WTC11 (cell line): ENCODE measurements at regions not wholly inside any gene's neighbourhood (a gene's known extent, or its start where the extent isn't known, plus 50 kb on each side); places are given as distances from the start of the nearest gene placed in this dataset.

Source experiments
- ATAC-seq: fragments of 200-7000 bp; cut with Tn5 transposase; 2 replicates; pipeline ENCODE4 v1.10.0; 2021; ENCODE audit warnings: mild to moderate bottlenecking, moderate library complexity
- CTCF ChIA-PET: fragments of 300-600 bp; sonication (Branson Sonifier 250); formaldehyde crosslinking; loops from one replicate; lab custom pipeline; 2021; ENCODE audit warnings: antibody characterized with exemption; lab: Charles Lee
- POLR2A ChIA-PET: fragments of 350-600 bp; sonication (Branson Sonifier 250); formaldehyde crosslinking; loops from one replicate; lab custom pipeline; 2021; ENCODE audit warnings: antibody characterized with exemption; lab: Charles Lee
- DNase-seq: peaks from one replicate; pipeline ENCODE4 v3.0.0; 2021; ENCODE audit warnings: low spot score
- H3K27ac Mint-ChIP-seq: 2 replicates; pipeline ENCODE4 v1.8.0; 2021; ENCODE audit warnings: mixed read lengths
- H3K27me3 Mint-ChIP-seq: 2 replicates; pipeline ENCODE4 v1.8.0; 2021; ENCODE audit warnings: low read depth, mild to moderate bottlenecking, moderate library complexity, mixed read lengths
- H3K36me3 Mint-ChIP-seq: 2 replicates; pipeline ENCODE4 v1.8.0; 2021; ENCODE audit warnings: mixed read lengths
- H3K4me1 Mint-ChIP-seq: 2 replicates; pipeline ENCODE4 v1.8.0; 2022; ENCODE audit warnings: mixed read lengths
- H3K4me3 Mint-ChIP-seq: 2 replicates; pipeline ENCODE4 v1.8.0; 2021; ENCODE audit warnings: mild to moderate bottlenecking, moderate library complexity, mixed read lengths
- H3K9me3 Mint-ChIP-seq: 2 replicates; pipeline ENCODE4 v1.8.0; 2021; ENCODE audit warnings: mixed read lengths
- CREB1 ChIP-seq: sonication (generic); formaldehyde crosslinking; IDR thresholded peaks from 2 replicates; pipeline ENCODE4 v1.8.0; 2023; ENCODE audit warnings: mild to moderate bottlenecking, missing genetic modification reagents
- GABPB1 ChIP-seq: sonication (generic); formaldehyde crosslinking; IDR thresholded peaks from 2 replicates; pipeline ENCODE4 v1.8.1; 2023; ENCODE audit warnings: mild to moderate bottlenecking, missing genetic modification reagents
- NFATC4 ChIP-seq: fragments of 250-450 bp; sonication (Bioruptor Pico); IDR thresholded peaks from 2 replicates; pipeline ENCODE4 v1.9.0; 2021; ENCODE audit warnings: mild to moderate bottlenecking
- PRRX2 ChIP-seq: fragments of 250-450 bp; sonication (Bioruptor Pico); IDR thresholded peaks from 2 replicates; pipeline ENCODE4 v1.8.0; 2021; ENCODE audit warnings: mild to moderate bottlenecking
- RELA ChIP-seq: sonication (generic); formaldehyde crosslinking; IDR thresholded peaks from 2 replicates; pipeline ENCODE4 v1.8.1; 2022; ENCODE audit warnings: missing genetic modification reagents, mild to moderate bottlenecking, borderline replicate concordance
- SOX15 ChIP-seq: fragments of 250-450 bp; sonication (Bioruptor Pico); IDR thresholded peaks from 2 replicates; pipeline ENCODE4 v1.9.0; 2021; ENCODE audit warnings: mild to moderate bottlenecking
- TEAD4 ChIP-seq: sonication (generic); formaldehyde crosslinking; IDR thresholded peaks from 2 replicates; pipeline ENCODE4 v1.8.0; 2022; ENCODE audit warnings: mild to moderate bottlenecking, missing genetic modification reagents
- TF ChIP-seq, protein P1 (sequence below): fragments of 250-450 bp; sonication (Bioruptor Pico); IDR thresholded peaks from 2 replicates; pipeline ENCODE4 v2.1.2; 2022; ENCODE audit warnings: mild to moderate bottlenecking, moderate library complexity
- TF ChIP-seq, protein P2 (sequence below): sonication (generic); formaldehyde crosslinking; IDR thresholded peaks from 2 replicates; pipeline ENCODE4 v1.8.0; 2022; ENCODE audit warnings: mild to moderate bottlenecking, missing genetic modification reagents
- TF ChIP-seq, protein P3 (sequence below): sonication (generic); formaldehyde crosslinking; IDR thresholded peaks from 2 replicates; pipeline ENCODE4 v1.8.1; 2022; ENCODE audit warnings: low read depth, missing genetic modification reagents, borderline replicate concordance
- TF ChIP-seq, protein P4 (sequence below): sonication (generic); formaldehyde crosslinking; IDR thresholded peaks from 2 replicates; pipeline ENCODE4 v1.8.1; 2023; ENCODE audit warnings: mild to moderate bottlenecking, moderate library complexity, missing genetic modification reagents
- TF ChIP-seq, protein P5 (sequence below): sonication (generic); formaldehyde crosslinking; conservative IDR thresholded peaks from 2 replicates; pipeline ENCODE4 v1.8.1; 2023; ENCODE audit warnings: mild to moderate bottlenecking, low read depth, missing genetic modification reagents, moderate library complexity
- TF ChIP-seq, protein P6 (sequence below): fragments of 250-450 bp; sonication (Bioruptor Pico); IDR thresholded peaks from 2 replicates; pipeline ENCODE4 v1.9.0; 2021; ENCODE audit warnings: mild to moderate bottlenecking
- TF ChIP-seq, protein P7 (sequence below): sonication (generic); formaldehyde crosslinking; IDR thresholded peaks from 2 replicates; pipeline ENCODE4 v1.8.0; 2022; ENCODE audit warnings: mild to moderate bottlenecking, missing genetic modification reagents
- TF ChIP-seq, protein P8 (sequence below): sonication (generic); formaldehyde crosslinking; IDR thresholded peaks from 2 replicates; pipeline ENCODE4 v1.8.1; 2022; ENCODE audit warnings: missing genetic modification reagents, borderline replicate concordance
- TF ChIP-seq, protein P9 (sequence below): fragments of 250-450 bp; sonication (Bioruptor Pico); IDR thresholded peaks from 2 replicates; pipeline ENCODE4 v1.8.0; 2021; ENCODE audit warnings: mild to moderate bottlenecking
- TF ChIP-seq, protein P10 (sequence below): sonication (generic); formaldehyde crosslinking; IDR thresholded peaks from 2 replicates; pipeline ENCODE4 v1.8.1; 2022; ENCODE audit warnings: mild to moderate bottlenecking, moderate library complexity, missing genetic modification reagents

DNA sequence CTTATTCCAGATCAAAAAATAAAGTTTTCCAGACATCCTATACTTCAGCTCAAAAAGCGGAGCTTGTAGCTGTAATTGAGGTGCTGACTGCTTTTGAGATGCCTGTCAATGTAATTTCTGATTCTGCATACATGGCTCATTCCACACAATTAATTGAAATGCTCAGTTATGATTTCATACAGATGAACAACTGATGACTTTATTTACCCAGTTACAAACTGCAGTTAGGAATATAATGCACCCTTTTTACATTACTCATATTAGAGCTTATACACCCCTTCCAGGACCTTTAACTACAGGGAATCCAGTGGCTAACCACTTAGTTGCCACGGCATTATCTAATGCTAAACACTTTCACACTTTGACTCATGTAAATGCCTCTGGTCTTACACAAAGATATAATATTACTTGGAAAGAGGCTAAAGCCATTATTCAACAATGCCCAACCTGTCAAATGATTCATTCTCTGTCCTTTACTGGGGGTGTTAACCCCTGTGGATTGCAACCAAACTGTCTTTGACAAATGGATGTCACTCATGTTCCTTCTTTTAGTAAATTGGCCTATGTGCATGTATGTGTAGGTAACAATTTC is 147.3 kb downstream of the ZNF33B start (continued):
- TF ChIP-seq, protein P1, sequence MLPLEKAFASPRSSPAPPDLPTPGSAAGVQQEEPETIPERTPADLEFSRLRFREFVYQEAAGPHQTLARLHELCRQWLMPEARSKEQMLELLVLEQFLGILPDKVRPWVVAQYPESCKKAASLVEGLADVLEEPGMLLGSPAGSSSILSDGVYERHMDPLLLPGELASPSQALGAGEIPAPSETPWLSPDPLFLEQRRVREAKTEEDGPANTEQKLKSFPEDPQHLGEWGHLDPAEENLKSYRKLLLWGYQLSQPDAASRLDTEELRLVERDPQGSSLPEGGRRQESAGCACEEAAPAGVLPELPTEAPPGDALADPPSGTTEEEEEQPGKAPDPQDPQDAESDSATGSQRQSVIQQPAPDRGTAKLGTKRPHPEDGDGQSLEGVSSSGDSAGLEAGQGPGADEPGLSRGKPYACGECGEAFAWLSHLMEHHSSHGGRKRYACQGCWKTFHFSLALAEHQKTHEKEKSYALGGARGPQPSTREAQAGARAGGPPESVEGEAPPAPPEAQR = no peak
- TF ChIP-seq, protein P2, sequence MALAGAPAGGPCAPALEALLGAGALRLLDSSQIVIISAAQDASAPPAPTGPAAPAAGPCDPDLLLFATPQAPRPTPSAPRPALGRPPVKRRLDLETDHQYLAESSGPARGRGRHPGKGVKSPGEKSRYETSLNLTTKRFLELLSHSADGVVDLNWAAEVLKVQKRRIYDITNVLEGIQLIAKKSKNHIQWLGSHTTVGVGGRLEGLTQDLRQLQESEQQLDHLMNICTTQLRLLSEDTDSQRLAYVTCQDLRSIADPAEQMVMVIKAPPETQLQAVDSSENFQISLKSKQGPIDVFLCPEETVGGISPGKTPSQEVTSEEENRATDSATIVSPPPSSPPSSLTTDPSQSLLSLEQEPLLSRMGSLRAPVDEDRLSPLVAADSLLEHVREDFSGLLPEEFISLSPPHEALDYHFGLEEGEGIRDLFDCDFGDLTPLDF (CRISPR knock-in tag) = no peak
- TF ChIP-seq, protein P3, sequence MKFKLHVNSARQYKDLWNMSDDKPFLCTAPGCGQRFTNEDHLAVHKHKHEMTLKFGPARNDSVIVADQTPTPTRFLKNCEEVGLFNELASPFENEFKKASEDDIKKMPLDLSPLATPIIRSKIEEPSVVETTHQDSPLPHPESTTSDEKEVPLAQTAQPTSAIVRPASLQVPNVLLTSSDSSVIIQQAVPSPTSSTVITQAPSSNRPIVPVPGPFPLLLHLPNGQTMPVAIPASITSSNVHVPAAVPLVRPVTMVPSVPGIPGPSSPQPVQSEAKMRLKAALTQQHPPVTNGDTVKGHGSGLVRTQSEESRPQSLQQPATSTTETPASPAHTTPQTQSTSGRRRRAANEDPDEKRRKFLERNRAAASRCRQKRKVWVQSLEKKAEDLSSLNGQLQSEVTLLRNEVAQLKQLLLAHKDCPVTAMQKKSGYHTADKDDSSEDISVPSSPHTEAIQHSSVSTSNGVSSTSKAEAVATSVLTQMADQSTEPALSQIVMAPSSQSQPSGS (CRISPR knock-in tag) = no peak
- no peak for TF ChIP-seq RELA

DNA sequence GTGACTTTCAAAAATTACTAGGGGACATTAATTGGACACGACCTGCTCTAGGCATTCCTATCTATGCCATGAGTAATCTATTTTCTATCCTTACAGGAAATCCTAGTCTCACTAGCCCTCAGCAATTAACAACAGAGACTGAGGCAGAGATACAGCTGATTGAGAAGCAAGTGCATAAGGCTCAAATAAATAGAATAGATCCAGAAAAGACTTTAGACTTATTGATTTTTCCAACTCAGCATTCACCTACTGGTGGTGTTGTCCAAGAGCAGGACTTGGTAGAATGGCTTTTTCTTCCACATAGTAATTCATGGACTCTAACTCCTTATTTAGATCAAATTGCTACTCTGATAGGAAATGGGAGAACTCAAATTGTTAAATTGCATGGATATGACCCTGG is 148.0 kb downstream of the ZNF33B start:
- H3K4me3 Mint-ChIP-seq = no peak overlapping the region
- H3K27me3 Mint-ChIP-seq = peaks cover 7% of the 10 kb centered on the region
- H3K9me3 Mint-ChIP-seq = peaks cover 95% of the 10 kb centered on the region
- TF ChIP-seq, protein P1 = no peak
- TF ChIP-seq, protein P4, sequence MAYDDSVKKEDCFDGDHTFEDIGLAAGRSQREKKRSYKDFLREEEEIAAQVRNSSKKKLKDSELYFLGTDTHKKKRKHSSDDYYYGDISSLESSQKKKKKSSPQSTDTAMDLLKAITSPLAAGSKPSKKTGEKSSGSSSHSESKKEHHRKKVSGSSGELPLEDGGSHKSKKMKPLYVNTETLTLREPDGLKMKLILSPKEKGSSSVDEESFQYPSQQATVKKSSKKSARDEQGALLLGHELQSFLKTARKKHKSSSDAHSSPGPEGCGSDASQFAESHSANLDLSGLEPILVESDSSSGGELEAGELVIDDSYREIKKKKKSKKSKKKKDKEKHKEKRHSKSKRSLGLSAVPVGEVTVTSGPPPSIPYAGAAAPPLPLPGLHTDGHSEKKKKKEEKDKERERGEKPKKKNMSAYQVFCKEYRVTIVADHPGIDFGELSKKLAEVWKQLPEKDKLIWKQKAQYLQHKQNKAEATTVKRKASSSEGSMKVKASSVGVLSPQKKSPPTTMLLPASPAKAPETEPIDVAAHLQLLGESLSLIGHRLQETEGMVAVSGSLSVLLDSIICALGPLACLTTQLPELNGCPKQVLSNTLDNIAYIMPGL (CRISPR knock-in tag) = no peak
- TF ChIP-seq, protein P5, sequence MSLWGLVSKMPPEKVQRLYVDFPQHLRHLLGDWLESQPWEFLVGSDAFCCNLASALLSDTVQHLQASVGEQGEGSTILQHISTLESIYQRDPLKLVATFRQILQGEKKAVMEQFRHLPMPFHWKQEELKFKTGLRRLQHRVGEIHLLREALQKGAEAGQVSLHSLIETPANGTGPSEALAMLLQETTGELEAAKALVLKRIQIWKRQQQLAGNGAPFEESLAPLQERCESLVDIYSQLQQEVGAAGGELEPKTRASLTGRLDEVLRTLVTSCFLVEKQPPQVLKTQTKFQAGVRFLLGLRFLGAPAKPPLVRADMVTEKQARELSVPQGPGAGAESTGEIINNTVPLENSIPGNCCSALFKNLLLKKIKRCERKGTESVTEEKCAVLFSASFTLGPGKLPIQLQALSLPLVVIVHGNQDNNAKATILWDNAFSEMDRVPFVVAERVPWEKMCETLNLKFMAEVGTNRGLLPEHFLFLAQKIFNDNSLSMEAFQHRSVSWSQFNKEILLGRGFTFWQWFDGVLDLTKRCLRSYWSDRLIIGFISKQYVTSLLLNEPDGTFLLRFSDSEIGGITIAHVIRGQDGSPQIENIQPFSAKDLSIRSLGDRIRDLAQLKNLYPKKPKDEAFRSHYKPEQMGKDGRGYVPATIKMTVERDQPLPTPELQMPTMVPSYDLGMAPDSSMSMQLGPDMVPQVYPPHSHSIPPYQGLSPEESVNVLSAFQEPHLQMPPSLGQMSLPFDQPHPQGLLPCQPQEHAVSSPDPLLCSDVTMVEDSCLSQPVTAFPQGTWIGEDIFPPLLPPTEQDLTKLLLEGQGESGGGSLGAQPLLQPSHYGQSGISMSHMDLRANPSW (CRISPR knock-in tag) = no peak
- TF ChIP-seq CREB1 (CRISPR knock-in tag) (no peak), TEAD4 (CRISPR knock-in tag) (no peak)
- TF ChIP-seq, protein P6, sequence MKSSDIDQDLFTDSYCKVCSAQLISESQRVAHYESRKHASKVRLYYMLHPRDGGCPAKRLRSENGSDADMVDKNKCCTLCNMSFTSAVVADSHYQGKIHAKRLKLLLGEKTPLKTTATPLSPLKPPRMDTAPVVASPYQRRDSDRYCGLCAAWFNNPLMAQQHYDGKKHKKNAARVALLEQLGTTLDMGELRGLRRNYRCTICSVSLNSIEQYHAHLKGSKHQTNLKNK (CRISPR knock-in tag) = no peak
- TF ChIP-seq, all 79 proteins: peak for 0
- H3K27ac Mint-ChIP-seq = no peak overlapping the region
- CTCF ChIA-PET = no interaction called here
- DNase-seq (no peak), ATAC-seq (no peak)
- POLR2A ChIA-PET = no interaction called here
- H3K36me3 Mint-ChIP-seq = peaks cover 65% of the 10 kb centered on the region
- H3K4me1 Mint-ChIP-seq = no peaks in the 10 kb centered on the region

DNA sequence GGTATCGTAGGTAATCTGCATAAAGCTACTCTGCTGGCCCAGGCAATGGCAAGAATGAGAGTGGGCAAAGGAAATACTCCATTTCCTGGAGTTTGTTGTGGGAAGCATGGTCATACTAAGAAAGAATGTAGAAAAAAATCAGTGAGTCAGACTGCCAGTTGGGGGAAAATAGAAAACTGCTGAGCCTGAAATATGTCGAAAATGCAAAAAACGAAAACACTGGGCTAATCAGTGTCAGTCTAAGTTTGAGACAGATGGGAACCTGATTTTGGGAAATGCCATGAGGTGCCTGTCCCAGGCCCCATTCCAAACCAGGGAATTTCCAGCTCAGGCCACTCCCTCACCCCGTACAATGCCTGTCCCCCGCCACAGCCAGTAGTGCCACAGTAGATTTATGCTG is 150.0 kb downstream of the ZNF33B start:
- Mint-ChIP-seq H3K4me3 (no peak overlapping the region), H3K27ac (no peak overlapping the region), H3K4me1 (no peaks in the 10 kb centered on the region), H3K9me3 (peaks cover 90% of the 10 kb centered on the region), H3K36me3 (peaks cover 57% of the 10 kb centered on the region), H3K27me3 (peaks cover 7% of the 10 kb centered on the region)
- ATAC-seq (no peak), DNase-seq (no peak)
- CTCF ChIA-PET = no interaction called here
- POLR2A ChIA-PET = no interaction called here
- TF ChIP-seq SOX15 (no peak), GABPB1 (CRISPR knock-in tag) (no peak), PRRX2 (CRISPR knock-in tag) (no peak), NFATC4 (CRISPR knock-in tag) (no peak)
- TF ChIP-seq, protein P7, sequence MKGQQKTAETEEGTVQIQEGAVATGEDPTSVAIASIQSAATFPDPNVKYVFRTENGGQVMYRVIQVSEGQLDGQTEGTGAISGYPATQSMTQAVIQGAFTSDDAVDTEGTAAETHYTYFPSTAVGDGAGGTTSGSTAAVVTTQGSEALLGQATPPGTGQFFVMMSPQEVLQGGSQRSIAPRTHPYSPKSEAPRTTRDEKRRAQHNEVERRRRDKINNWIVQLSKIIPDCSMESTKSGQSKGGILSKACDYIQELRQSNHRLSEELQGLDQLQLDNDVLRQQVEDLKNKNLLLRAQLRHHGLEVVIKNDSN (CRISPR knock-in tag) = no peak
- TF ChIP-seq, protein P8, sequence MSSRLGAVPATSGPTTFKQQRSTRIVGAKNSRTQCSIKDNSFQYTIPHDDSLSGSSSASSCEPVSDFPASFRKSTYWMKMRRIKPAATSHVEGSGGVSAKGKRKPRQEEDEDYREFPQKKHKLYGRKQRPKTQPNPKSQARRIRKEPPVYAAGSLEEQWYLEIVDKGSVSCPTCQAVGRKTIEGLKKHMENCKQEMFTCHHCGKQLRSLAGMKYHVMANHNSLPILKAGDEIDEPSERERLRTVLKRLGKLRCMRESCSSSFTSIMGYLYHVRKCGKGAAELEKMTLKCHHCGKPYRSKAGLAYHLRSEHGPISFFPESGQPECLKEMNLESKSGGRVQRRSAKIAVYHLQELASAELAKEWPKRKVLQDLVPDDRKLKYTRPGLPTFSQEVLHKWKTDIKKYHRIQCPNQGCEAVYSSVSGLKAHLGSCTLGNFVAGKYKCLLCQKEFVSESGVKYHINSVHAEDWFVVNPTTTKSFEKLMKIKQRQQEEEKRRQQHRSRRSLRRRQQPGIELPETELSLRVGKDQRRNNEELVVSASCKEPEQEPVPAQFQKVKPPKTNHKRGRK (CRISPR knock-in tag) = no peak
- TF ChIP-seq, protein P9, sequence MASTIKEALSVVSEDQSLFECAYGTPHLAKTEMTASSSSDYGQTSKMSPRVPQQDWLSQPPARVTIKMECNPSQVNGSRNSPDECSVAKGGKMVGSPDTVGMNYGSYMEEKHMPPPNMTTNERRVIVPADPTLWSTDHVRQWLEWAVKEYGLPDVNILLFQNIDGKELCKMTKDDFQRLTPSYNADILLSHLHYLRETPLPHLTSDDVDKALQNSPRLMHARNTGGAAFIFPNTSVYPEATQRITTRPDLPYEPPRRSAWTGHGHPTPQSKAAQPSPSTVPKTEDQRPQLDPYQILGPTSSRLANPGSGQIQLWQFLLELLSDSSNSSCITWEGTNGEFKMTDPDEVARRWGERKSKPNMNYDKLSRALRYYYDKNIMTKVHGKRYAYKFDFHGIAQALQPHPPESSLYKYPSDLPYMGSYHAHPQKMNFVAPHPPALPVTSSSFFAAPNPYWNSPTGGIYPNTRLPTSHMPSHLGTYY (CRISPR knock-in tag) = no peak
- TF ChIP-seq, protein P10, sequence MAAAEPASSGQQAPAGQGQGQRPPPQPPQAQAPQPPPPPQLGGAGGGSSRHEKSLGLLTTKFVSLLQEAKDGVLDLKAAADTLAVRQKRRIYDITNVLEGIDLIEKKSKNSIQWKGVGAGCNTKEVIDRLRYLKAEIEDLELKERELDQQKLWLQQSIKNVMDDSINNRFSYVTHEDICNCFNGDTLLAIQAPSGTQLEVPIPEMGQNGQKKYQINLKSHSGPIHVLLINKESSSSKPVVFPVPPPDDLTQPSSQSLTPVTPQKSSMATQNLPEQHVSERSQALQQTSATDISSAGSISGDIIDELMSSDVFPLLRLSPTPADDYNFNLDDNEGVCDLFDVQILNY (CRISPR knock-in tag) = no peak
